Endothelial cell of umbilical vein (primary cell): ENCODE measurements at regions not wholly inside any gene's neighbourhood (a gene's known extent, or its start where the extent isn't known, plus 50 kb on each side); places are given as distances from the start of the nearest gene placed in this dataset.

Experiments used
- CTCF ChIP-seq, 2 donors: IDR thresholded peaks; 1 replicate in 1 of 2; 2 replicates in 1 of 2; pipeline ENCODE4 v1.5.1; 2011; ENCODE audit warnings: low read length in 2 of 2, mild to moderate bottlenecking in 2 of 2, moderate library complexity in 2 of 2, control low read depth in 1 of 2, inconsistent platforms in 1 of 2, low read depth in 1 of 2; ENCODE audit not compliant: insufficient read depth in 1 of 2; ENCODE audit errors: extremely low read depth in 1 of 2
- FOS ChIP-seq: IDR thresholded peaks from 2 replicates; pipeline ENCODE4 v1.6.1; 2011; ENCODE audit warnings: mild to moderate bottlenecking, low read length, moderate library complexity, borderline replicate concordance; ENCODE audit not compliant: insufficient read depth
- GATA2 ChIP-seq: IDR thresholded peaks from 2 replicates; pipeline ENCODE4 v1.7.0; 2011; ENCODE audit warnings: low read depth, mild to moderate bottlenecking, moderate library complexity, mixed read lengths, low read length; ENCODE audit not compliant: insufficient read length, insufficient read depth
- MYC ChIP-seq: IDR thresholded peaks from one replicate; pipeline ENCODE4 v1.6.1; 2011; ENCODE audit warnings: mild to moderate bottlenecking, low read depth, low read length
- POLR2A ChIP-seq: IDR thresholded peaks from 2 replicates; pipeline ENCODE4 v1.6.1; 2012; ENCODE audit warnings: low read depth, mild to moderate bottlenecking, control low read depth, low read length
- POLR2AphosphoS5 ChIP-seq: IDR thresholded peaks from 2 replicates; pipeline ENCODE4 v1.6.1; 2012; ENCODE audit warnings: low read depth, mild to moderate bottlenecking, control low read depth, low read length, moderate library complexity; ENCODE audit not compliant: insufficient read depth

GRCh38 chr10:63720072-63720537 is 198.9 kb downstream of the REEP3 start:
- TF ChIP-seq POLR2AphosphoS5 (no peak), CTCF (IDR thresholded peaks at IDR 0.05; ENCODE audit: extremely low read depth in 1 of 2, insufficient read depth in 1 of 2, low read depth in 1 of 2, low read length in 2 of 2) (peak; percentile 76 to 81), POLR2A (no peak), GATA2 (no peak), MYC (no peak), FOS (no peak)
